ENCODE measurements at regions not wholly inside any gene's neighbourhood (a gene's known extent, or its start where the extent isn't known, plus 50 kb on each side); places are given as distances from the start of the nearest gene placed in this dataset.
"Not testable (repeated sequence)": the region's sequence is repeated elsewhere in the genome, so short reads cannot be mapped to it uniquely, and the experiment has no call there.

DNA sequence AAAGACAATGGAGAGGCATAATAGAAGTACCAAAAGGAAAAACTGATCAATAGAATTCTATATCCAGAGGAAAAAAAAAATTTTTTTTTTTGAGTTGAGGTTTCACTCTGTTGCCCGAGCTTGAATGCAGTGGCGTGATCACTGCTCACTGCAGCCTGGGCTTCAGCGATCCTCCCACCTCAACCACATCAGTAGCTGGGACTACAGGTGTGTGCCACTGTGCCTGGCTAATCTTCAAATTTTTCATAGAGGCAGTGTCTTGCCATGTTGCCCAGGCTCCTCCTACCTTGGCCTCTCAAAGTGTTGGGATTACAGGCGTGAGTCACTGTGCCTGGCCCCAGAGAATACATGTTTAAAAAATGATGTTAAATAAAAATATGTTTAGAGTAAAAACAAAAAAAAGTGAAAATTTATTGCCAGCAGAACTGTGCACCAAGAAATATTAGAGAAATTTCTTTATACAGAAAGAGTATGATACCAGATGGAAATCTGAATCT lies 154.3 kb upstream of the ZBTB20 start:
- Histone ChIP-seq H3K79me2 (ENCODE audit: insufficient read depth, low read depth) (no peaks in the 10 kb centered on the region), H3K4me2 (no peak overlapping the region), H3K4me3 (IDR thresholded peaks at IDR 0.05; ENCODE audit: insufficient read depth, low read depth, low read length) (no peak overlapping the region), H3K9ac (no peak overlapping the region), H3K27ac (no peak overlapping the region), H4K20me1 (ENCODE audit: insufficient read depth) (no peaks in the 10 kb centered on the region), H3K36me3 (ENCODE audit: insufficient read depth) (no peaks in the 10 kb centered on the region), H2AFZ (ENCODE audit: low read depth) (no peak overlapping the region), H3K27me3 (ENCODE audit: insufficient read depth, low read depth) (no peaks in the 10 kb centered on the region), H3K4me1 (ENCODE audit: low read depth, poor library complexity, severe bottlenecking) (no peaks in the 10 kb centered on the region)
- TF ChIP-seq, protein P1, sequence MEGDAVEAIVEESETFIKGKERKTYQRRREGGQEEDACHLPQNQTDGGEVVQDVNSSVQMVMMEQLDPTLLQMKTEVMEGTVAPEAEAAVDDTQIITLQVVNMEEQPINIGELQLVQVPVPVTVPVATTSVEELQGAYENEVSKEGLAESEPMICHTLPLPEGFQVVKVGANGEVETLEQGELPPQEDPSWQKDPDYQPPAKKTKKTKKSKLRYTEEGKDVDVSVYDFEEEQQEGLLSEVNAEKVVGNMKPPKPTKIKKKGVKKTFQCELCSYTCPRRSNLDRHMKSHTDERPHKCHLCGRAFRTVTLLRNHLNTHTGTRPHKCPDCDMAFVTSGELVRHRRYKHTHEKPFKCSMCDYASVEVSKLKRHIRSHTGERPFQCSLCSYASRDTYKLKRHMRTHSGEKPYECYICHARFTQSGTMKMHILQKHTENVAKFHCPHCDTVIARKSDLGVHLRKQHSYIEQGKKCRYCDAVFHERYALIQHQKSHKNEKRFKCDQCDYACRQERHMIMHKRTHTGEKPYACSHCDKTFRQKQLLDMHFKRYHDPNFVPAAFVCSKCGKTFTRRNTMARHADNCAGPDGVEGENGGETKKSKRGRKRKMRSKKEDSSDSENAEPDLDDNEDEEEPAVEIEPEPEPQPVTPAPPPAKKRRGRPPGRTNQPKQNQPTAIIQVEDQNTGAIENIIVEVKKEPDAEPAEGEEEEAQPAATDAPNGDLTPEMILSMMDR (conservative IDR thresholded peaks at IDR 0.05; ENCODE audit: low read depth, low read length) = no peak

DNA sequence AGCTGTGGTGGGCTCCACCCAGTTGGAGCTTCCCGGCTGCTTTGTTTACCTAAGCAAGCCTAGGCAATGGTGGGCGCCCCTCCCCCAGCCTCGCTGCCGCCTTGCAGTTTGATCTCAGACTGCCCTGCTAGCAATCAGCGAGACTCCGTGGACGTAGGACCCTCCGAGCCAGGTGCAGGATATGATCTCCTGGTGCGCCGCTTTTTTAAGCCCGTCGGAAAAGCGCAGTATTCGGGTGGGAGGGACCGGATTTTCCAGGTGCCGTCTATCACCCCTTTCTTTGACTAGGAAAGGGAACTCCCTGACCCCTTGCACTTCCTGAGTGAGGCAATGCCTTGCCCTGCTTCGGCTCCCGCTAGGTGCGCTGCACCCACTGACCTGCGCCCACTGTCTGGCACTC lies 170.9 kb upstream of the ZBTB20 start:
- not testable (repeated sequence) for H3K9ac ChIP-seq; H3K4me3 ChIP-seq (IDR thresholded peaks at IDR 0.05; ENCODE audit: insufficient read depth, low read depth, low read length); H3K79me2 ChIP-seq (ENCODE audit: insufficient read depth, low read depth); H3K4me1 ChIP-seq (ENCODE audit: low read depth, poor library complexity, severe bottlenecking); H3K4me2 ChIP-seq; H3K27ac ChIP-seq; H3K27me3 ChIP-seq (ENCODE audit: insufficient read depth, low read depth); H2AFZ ChIP-seq (ENCODE audit: low read depth); H3K36me3 ChIP-seq (ENCODE audit: insufficient read depth); H4K20me1 ChIP-seq (ENCODE audit: insufficient read depth)

GRCh38 chr3:115321400-115321805 lies 174.3 kb upstream of the ZBTB20 start:
- Histone ChIP-seq H3K9ac (no peak overlapping the region), H2AFZ (ENCODE audit: low read depth) (no peak overlapping the region), H3K4me1 (ENCODE audit: low read depth, poor library complexity, severe bottlenecking) (no peaks in the 10 kb centered on the region), H4K20me1 (ENCODE audit: insufficient read depth) (no peaks in the 10 kb centered on the region), H3K4me3 (IDR thresholded peaks at IDR 0.05; ENCODE audit: insufficient read depth, low read depth, low read length) (no peak overlapping the region), H3K36me3 (ENCODE audit: insufficient read depth) (no peaks in the 10 kb centered on the region), H3K27me3 (ENCODE audit: insufficient read depth, low read depth) (no peaks in the 10 kb centered on the region), H3K4me2 (no peak overlapping the region), H3K27ac (no peak overlapping the region), H3K79me2 (ENCODE audit: insufficient read depth, low read depth) (no peaks in the 10 kb centered on the region)
- TF ChIP-seq, protein P1 (conservative IDR thresholded peaks at IDR 0.05; ENCODE audit: low read depth, low read length) = no peak

- H2AFZ ChIP-seq (ENCODE audit: low read depth) = no peak overlapping the region
- H3K36me3 ChIP-seq (ENCODE audit: insufficient read depth) = no peaks in the 10 kb centered on the region
- no peak overlapping the region for H3K4me3 ChIP-seq (IDR thresholded peaks at IDR 0.05; ENCODE audit: insufficient read depth, low read depth, low read length)
- H3K27ac ChIP-seq = no peak overlapping the region
- TF ChIP-seq, protein P1 (conservative IDR thresholded peaks at IDR 0.05; ENCODE audit: low read depth, low read length) = no peak
- no peaks in the 10 kb centered on the region for H3K79me2 ChIP-seq (ENCODE audit: insufficient read depth, low read depth)
- no peak overlapping the region for H3K4me2 ChIP-seq
- no peaks in the 10 kb centered on the region for H4K20me1 ChIP-seq (ENCODE audit: insufficient read depth)
- no peaks in the 10 kb centered on the region for H3K27me3 ChIP-seq (ENCODE audit: insufficient read depth, low read depth)
- H3K9ac ChIP-seq = no peak overlapping the region
- no peaks in the 10 kb centered on the region for H3K4me1 ChIP-seq (ENCODE audit: low read depth, poor library complexity, severe bottlenecking)
These were observed 175.8 kb upstream of the ZBTB20 start for GRCh38 chr3:115322901-115323300.

DNA sequence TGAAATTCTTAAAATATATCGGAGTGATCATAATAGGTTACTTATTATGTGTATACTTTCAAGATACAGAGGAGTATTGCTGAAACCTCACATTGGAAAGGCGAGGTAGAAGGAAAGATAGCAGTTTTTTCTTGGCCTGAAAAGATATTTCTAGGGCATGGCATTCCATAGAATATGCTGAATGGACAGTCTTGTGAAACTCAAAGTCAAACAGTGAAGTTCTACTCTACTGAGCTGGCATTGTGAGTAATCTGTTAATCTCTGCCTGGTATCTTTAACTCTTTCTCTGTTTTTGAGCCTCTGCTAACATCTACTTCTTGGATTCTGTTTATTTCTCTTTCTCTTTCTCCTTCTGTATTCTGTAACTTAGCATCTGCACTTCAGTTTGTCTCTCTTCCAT lies 176.3 kb upstream of the ZBTB20 start:
- Histone ChIP-seq H3K36me3 (ENCODE audit: insufficient read depth) (no peaks in the 10 kb centered on the region), H3K27ac (no peak overlapping the region), H3K4me1 (ENCODE audit: low read depth, poor library complexity, severe bottlenecking) (no peaks in the 10 kb centered on the region), H3K9ac (no peak overlapping the region), H3K4me3 (IDR thresholded peaks at IDR 0.05; ENCODE audit: insufficient read depth, low read depth, low read length) (no peak overlapping the region), H4K20me1 (ENCODE audit: insufficient read depth) (no peaks in the 10 kb centered on the region), H2AFZ (ENCODE audit: low read depth) (no peak overlapping the region), H3K27me3 (ENCODE audit: insufficient read depth, low read depth) (no peaks in the 10 kb centered on the region), H3K79me2 (ENCODE audit: insufficient read depth, low read depth) (no peaks in the 10 kb centered on the region), H3K4me2 (no peak overlapping the region)
- TF ChIP-seq, protein P1 (conservative IDR thresholded peaks at IDR 0.05; ENCODE audit: low read depth, low read length) = no peak
